Cortex of kidney (tissue), 1 donor: ENCODE measurements at regions not wholly inside any gene's neighbourhood (a gene's known extent, or its start where the extent isn't known, plus 50 kb on each side); places are given as distances from the start of the nearest gene placed in this dataset.

ENCODE experiments used
- DNase-seq: peaks from one replicate; lab custom pipeline; 2025; lab: John Stamatoyannopoulos, UW

DNA sequence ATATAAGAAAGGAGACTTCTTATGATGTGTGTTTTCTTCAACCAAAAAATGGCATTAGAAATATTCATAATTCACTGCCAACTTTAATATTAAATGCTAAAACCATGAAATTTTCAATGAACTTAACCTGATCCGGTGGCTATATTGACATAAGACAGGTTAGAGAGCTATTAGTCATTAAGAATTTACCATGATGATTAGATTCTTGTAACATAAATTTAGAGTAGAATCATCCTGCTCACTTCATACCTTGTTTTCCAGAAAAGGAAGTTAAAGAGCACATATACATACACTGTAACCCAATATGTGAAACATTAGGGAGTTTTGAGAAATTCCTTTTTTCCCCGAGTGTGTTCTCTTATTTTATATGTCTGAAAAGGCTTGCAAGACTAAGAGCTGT is 430.3 kb upstream of the SEMA3A start:
- DNase-seq = no peak

DNA sequence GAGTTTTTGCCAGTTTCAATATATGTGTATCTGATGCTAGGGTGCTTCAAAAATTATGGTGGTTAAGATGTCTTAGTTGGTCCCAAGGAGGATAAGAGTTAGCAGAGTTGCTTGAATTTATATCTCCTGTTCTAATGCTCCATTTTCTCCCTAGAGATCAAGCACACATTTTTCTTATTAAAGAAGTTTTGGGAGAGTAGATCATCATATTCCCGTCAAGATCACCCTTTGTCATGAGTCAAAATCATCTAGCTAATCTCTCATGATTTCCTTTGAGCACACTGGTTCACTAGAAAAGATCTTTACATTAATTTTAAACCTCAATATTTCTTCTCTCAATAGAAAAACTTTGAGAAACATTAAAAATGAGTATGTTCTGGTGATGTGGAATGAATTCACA is 429.9 kb upstream of the SEMA3A start:
- no peak for DNase-seq

DNA sequence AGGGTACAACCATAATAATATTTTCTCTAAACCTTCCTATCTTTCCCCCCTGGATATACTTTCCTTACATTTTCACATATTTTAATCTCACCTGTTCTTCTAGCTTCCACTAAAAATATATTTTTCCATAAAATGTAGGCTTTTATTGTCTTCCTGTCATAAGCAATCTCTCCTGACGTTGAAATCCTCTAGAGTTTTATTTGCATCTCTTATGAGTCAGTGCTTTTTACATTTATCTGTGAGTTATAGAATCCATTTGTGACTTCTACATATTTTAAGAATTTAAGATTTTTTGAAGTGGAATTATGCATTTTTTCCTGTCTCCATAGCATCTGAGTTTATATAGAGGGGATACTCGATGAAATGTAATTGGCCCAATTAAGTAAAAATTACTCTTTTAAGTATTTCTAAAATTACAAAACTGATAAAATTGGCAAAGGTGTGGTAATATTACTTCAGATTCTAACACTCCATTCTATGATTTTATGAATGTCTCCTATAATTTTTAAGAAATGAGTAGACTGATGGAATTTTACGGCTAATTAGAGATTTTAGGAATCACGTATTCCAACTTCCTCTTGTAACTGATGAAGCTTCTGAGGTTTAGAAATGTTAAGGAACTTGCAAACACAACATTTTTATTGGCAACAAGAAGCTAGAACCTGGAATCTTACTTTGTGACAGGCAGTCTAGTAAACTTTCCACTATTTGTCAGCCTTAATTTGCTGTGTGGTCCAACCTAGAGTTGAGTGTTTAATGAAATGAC is 422.9 kb upstream of the SEMA3A start:
- DNase-seq = no peak

DNA sequence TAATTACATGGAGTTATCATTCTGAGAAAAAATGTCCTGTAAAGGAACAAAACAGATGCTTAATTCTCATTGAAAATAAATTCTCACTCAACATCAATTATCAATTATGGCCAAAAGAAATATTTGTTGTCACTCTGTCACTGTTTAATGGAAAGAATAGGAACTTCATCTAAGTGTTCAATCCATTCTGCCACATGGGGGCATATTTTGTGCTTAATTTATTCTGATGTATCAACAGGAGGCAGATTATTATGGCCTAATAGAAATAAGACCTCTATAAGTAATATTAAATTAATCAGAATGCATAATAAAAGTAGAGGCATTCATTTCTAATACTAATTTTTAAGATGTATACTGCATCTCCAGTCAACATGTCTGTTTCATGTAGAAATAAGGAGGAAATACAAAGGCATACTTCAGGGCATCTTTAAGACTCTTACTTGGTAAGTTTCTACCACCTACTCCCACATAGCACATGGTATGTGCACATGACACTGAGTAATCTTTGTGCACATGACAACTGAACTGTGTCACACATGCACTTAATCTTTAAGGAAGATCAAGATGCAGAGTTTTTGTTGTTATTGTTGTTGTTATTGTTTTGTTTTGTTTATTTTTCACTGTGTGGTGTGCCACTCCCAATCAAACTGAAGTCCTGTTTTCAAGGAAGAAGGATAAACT is 420.4 kb upstream of the SEMA3A start:
- DNase-seq = no peak

DNA sequence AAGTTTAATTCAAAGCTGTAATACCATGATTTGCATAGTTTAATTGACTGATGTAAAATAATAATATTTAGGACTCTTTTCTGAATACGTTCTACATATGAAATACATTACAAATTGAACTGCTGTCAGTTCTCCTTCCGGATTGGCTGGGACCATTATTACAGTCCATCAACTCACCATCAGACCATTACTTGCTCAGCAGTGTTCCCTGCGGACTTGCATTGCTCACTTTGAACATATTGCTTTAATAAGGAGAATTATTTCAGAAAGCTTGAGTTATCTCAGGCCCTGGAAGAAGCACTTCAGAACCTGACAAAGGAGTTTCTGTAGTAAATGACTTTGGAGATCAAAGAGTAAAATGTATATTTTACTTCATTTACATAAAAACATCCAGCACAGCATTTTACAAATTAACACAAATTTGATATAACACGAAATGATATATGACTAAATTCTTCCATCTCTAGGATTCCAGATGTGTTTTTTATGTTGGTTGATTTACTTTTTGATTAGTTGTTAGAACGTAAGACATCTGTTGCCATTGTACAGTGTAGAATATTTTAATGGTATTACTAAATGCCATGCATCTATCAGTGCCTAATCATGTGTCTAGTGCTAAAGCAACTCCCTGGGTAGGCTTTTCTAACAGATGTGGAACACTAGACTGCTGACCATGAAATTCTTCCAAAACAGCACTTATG is 418.5 kb upstream of the SEMA3A start:
- DNase-seq = no peak

DNA sequence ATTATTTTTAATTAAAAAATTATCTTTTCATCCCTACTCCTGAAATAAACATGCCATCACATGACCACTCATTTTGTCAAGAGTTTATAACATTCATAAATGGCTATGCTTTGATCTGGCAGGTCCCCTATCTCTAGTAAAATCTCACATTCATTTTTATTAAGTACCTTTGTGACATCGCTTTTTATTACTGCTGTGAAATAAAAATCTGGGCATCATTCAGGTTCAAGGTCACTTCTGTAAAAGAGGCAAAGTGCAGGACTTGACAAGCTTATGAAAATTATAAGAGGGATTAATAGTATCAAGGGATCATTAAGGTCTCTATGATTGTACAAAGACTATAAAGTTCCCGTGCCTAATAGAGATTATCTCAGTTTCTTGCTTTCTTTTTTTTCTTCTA is 416.8 kb upstream of the SEMA3A start:
- DNase-seq = no peak

DNA sequence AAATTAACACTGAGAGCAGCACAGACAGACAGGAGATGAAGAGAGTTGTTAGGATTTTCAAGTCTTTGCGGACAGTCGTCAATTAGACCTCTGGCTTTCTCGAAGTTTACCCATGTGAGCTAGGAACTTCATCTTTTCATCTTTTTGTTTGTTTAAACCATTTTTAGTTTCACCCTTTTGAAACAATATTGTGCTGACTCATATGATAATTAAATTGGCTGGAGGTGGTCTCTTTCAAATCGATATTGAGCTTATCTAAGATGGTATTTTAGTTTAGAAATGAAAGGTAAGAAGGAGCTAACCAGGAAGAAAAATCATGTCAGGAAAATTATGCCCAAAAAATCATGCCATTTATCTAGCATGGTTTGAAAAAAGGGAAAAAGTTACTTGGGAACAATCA is 415.8 kb upstream of the SEMA3A start:
- no peak for DNase-seq

DNA sequence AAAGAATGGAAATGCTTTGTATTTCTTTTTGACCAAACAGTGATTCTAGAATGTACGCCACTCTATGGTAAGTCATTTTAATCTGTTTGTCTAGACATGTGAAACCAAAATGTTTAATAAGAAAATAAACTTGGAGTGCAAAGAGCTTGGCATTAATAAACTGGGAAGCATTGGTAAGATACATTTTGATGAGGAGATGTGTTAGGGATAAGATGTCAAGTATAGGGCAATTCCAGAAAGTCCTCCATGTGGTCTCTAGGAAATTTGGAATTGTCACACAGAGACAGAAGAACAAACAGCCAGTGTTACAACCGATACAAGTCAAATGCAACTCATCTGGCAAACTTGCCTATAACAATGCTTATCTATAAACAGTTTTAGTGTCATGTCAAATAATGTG is 410.7 kb upstream of the SEMA3A start:
- DNase-seq = no peak

DNA sequence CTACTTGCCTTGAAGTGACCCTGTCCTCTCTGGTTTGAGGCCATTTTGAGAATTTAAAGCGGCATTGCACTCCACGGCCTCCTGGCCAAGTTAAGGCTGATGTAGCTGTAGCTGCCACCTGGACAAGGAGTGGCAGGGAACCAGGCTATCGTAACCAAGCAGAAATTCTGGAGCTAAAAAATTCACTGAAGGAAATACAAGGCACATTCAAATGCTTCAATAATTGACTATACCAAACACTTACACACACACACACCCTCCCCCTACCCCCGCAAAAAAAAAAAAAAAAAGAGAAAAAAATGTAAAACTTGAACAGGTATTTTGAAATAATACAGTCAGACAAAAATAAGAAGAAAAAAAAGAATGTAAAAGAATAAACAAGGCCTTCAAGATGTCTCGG is 409.0 kb upstream of the SEMA3A start:
- DNase-seq = no peak

DNA sequence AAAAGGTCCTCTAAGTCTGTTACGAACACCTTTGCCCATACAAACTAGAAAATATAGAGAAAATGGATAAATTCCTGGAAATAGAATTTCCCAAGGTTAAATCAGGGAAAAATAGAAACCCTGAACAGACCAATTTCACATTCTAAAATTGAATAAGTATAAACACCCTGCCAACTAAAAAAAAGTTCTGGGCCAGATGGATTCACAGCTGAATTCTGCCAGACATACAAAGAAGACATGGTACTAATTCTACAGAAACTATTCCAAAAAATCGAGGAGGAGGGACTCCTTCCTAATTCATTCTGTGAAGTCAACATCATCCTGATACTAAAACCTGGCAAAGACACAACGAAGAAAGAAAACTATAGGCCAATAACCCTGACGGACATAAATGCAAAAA is 400.4 kb upstream of the SEMA3A start:
- no peak for DNase-seq

DNA sequence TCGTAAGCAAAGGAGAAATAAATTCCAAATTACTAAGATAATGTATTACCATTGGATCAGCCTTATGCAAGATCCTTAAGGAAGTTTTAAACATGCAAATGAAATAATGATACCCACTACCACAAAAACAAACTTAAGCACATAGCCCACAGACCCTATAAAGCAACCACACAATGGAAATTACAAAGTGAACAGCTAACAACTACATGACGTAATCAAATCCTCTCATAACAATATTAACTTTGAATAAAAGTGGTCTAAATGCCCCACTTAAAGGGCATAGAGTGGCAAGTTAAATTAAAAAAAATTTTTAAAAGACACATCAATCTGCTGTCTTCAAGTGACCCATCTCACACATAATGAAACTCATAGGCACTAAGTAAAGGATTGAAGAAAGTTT is 397.3 kb upstream of the SEMA3A start:
- no peak for DNase-seq

DNA sequence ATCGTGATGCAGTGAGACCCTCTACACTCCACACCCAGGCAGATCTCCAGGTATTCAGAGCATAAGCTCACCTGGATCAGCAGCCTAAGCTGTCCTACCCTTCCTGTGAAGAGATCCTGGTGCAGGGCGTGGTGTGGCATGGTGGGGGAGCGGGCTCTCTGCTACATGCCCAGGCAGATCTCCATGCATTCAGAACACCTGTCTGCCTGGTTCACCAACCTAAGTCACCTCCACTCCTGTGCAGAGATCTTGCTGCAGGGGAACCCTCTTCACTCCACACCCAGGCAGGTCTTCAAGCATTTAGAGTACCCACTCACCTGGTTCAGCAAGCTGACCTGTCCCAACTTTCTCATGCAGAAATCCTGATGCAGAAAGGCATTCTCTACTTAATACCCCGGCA is 394.4 kb upstream of the SEMA3A start:
- DNase-seq = no peak

DNA sequence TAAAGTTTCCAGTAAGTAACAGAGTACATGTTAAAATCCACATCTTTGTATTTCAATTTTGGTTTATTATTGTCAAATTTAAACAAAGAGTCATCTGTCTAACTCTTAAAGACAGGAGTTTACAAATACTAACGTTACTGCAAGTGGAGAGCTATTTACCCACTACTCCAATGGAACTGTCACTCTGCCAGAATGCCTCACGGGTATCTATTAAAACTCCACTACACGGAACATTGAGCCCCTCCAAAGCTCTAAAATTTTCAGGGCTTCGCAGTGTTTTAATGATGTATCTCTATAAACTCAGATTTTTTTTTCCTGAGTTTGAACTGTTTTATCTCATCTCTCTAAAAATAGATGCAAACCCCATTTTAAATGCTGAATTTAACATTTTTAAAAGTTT is 388.7 kb upstream of the SEMA3A start:
- DNase-seq = no peak

DNA sequence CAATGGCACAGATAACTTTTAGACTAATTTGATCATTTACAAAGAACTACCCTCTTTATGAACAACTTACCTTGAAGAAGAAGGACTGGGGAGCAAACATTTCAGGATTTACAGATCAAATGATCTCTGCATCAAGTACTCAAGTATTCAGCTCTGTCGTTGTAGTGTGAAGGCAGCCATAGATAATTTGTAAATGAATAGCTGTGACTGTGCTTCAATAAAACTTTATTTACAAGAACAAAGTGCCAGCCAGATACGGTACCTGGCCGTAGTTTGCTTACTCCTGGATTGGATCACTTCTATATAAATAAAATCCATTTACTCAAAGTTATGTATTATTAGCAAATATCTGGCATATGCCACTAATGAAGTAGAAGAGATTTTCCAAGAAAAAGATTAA is 388.2 kb upstream of the SEMA3A start:
- no peak for DNase-seq

DNA sequence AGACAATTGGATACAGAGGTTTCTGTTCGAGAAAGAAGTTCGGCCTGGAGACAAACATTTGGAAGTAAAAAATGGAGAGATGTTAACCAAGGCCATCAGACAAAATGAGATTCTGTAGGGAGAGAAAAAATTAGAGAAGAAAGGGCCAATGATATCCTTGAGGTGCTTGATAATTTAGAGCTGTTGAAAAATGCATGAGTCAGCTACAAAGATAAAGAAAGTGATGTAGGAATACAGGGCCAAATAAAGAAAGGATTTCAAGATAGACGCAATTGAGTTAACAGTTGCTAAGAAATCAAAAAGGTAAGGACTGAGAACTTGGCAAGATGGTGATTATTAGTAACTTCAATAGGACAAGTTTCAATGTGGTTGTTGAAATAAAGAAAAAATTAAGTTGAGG is 384.2 kb upstream of the SEMA3A start:
- no peak for DNase-seq

DNA sequence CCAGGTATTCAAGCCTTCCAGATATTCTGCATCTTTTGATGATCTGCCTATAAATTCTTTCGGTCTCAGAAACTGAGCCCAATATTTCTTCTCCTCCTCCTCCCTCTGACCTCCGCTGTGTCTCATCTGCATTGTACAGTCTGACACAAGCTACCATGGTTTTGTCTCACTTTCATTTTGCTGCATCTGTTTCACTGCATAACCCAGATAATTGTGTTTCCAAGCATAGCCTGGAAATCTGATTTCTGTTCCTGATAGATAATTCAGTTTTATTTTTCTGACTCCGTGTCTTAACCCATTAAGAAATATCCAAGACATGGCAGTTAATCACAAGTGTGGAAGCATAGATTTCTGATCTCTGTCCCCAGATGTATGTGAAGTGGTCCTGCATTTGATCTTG is 374.2 kb upstream of the SEMA3A start:
- no peak for DNase-seq

DNA sequence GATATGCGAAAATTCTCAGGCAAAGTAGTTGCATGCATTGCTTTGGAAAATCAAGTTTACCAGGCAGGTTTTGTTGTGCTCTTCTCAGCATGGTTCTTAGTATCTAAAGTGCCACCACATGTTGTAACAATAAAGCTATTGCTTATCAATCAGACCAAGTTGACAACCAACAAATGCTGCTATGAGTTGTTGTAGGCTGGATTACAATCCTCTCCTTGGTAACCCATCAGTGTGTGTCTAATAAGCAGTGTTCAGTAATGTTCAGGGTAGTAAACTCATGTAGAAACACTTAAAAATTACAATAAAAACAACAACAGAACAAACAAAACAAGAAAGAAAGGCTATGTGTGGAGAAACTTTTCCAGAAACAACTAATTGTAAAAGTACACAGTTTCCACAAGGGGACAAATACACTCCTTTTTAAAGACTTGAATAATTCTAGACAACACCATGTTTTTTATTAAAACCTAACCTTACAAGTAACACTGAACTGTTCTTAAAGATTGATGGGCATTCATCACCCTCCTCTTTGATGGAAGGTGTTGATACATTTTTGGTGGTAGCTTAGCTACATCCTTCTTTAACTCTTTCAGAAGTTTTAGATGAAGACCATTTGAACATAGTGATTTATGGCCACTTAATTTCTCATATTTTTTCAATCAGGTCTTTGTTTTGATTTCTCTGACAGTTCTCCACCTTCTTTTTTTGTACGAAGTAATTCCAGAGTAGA is 370.9 kb upstream of the SEMA3A start:
- no peak for DNase-seq

DNA sequence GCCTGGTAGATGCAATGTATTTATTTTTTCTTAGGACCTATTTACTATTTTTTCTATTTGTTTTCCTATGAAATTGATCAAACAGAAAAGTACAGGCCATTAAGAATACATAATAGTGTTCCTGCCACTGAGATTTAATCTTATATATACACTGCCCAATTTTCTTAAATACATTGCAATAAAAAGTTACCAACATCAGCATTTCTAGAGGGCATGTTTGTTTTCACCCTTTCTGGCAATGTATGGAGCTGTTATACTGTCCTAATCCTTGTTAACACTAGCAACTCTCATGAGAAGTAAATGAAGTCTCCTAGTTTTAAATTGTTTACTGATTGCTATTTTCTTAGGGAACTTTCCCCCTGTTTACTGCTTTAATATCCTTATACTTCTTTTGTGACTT is 359.1 kb upstream of the SEMA3A start:
- no peak for DNase-seq

DNA sequence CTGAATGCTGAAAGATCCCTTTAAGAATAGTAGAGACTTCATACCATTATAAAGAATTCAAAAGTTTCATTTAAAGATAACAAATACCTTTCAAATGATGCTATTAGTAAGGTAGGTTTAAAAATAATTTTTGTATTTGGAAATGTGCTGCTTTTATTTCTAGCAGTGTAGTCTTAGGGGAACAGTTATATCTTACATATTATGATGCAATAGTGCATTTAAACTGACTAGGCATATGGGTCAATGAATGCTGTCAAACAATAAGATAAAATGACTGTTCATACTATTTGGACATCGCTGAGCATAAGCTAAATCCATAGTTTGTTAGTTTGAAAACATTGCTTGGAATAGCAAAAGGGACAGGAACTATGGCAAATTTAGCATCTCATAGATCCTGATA is 354.8 kb upstream of the SEMA3A start:
- DNase-seq = no peak

DNA sequence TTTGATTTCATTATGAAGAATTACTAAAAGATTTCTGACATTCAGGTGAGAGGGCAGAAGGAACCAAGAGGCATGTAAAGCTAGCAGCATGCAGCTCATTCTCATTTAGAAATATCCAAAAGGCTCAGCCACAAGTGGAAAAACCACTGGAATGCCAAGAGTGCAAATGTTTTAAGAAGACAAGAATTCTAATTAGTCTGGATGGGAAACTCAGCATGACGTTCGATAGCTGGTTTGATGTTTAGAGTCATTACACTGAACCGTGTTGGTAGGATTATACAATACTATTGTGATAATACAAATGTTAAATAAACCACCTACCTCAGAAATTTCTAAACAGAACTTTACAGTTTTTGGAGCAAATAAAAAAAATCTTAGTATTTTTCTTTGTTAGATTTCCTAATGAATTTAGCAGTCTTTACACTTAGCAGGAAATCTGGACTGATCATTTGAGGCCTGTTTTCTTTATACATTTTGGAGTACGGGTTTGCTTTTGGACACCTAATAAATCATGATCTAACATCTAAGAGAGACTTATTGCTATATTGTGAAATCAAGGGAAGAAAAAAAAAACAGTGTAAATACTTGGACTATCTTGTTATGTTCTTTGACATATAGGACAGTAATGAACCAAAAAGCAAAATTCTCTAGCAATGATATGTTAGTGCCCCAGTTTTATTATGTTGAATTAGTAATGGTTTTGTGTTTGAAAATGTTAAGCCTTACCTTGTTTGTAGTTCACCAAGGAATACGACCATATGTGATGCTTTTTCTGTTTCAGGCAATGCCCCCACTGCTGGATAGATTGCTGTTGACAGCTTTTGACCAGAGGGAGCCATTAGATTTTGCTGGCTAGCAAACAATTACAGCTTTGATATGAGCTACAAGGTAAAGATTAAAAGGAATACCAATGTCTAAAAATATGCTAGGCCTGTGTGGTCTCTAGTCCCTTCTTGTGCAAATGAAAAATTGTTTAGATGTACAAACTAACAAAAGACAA is 354.1 kb upstream of the SEMA3A start:
- DNase-seq = no peak

DNA sequence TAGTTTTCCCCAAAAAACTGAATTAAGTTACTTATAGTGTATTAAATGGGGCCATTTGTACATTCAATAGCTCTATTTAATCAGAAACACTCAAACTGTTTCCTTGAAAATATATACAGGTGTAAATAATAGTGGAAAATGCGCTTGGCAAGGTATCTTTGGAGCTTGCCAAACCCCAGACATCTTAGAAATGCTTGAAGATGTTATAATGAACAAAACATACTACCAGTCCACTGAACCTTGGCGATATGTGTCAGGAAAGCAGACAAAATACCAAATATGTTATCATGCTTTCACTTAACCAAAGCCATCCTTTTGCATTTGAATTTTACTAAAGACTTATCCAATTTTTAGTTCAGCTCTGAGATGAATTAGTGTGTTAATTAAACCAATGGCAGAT is 352.7 kb upstream of the SEMA3A start:
- no peak for DNase-seq
